Smooth muscle cell (in vitro differentiated cells): ENCODE measurements at regions not wholly inside any gene's neighbourhood (a gene's known extent, or its start where the extent isn't known, plus 50 kb on each side); places are given as distances from the start of the nearest gene placed in this dataset.

Experiments used
- DNase-seq: peaks from one replicate; lab custom pipeline; 2025; ENCODE audit not compliant: unreplicated experiment; lab: John Stamatoyannopoulos, UW
- H2AFZ ChIP-seq: fragments of 200-600 bp; sonication (generic); 2 replicates; pipeline ENCODE4 v1.6.0; 2016; ENCODE audit warnings: antibody characterized with exemption, low read depth, mild to moderate bottlenecking
- H3F3A ChIP-seq: fragments of 200-600 bp; sonication (generic); 2 replicates; pipeline ENCODE4 v1.6.0; 2017; ENCODE audit warnings: antibody characterized with exemption, low read depth
- H3K27ac ChIP-seq: fragments of 200-600 bp; sonication (generic); 2 replicates; pipeline ENCODE4 v1.5.1; 2016; ENCODE audit warnings: low read depth, mild to moderate bottlenecking
- H3K27me3 ChIP-seq: fragments of 200-600 bp; sonication (generic); 2 replicates; pipeline ENCODE4 v1.6.1; 2016; ENCODE audit warnings: low read depth, mild to moderate bottlenecking
- H3K36me3 ChIP-seq: fragments of 200-600 bp; sonication (generic); 2 replicates; pipeline ENCODE4 v1.5.1; 2016; ENCODE audit warnings: low read depth
- H3K4me1 ChIP-seq: fragments of 200-600 bp; sonication (generic); 2 replicates; pipeline ENCODE4 v1.5.1; 2016; ENCODE audit warnings: low read depth
- H3K4me2 ChIP-seq: fragments of 200-600 bp; sonication (generic); 2 replicates; pipeline ENCODE4 v1.6.0; 2016; ENCODE audit warnings: mild to moderate bottlenecking
- H3K4me3 ChIP-seq: fragments of 200-600 bp; sonication (generic); 2 replicates; pipeline ENCODE4 v1.5.1; 2016; ENCODE audit warnings: mild to moderate bottlenecking
- H3K79me2 ChIP-seq: fragments of 200-600 bp; sonication (generic); 2 replicates; pipeline ENCODE4 v1.6.0; 2016; ENCODE audit warnings: low read depth, mild to moderate bottlenecking
- H3K9ac ChIP-seq: fragments of 200-600 bp; sonication (generic); 2 replicates; pipeline ENCODE4 v1.6.0; 2016; ENCODE audit warnings: low read depth
- H3K9me3 ChIP-seq: fragments of 200-600 bp; sonication (generic); replicated peaks from 2 replicates; pipeline ENCODE4 v1.5.1; 2016; ENCODE audit warnings: low read depth
- H4K20me1 ChIP-seq: fragments of 200-600 bp; sonication (generic); 2 replicates; pipeline ENCODE4 v1.6.0; 2016; ENCODE audit warnings: low read depth
- WGBS: methylation state at CpG from one replicate; pipeline ENCODE4 v1.1.7; 2016; ENCODE audit warnings: low lambda C conversion rate; 5-methylcytosine and 5-hydroxymethylcytosine counted together
- TF ChIP-seq, protein P1 (sequence below): fragments of 200-600 bp; sonication (generic); IDR thresholded peaks from 2 replicates; pipeline ENCODE4 v1.5.1; 2017; ENCODE audit warnings: borderline replicate concordance, mild to moderate bottlenecking, antibody characterized with exemption; ENCODE audit not compliant: insufficient read depth, poor library complexity, severe bottlenecking

DNA sequence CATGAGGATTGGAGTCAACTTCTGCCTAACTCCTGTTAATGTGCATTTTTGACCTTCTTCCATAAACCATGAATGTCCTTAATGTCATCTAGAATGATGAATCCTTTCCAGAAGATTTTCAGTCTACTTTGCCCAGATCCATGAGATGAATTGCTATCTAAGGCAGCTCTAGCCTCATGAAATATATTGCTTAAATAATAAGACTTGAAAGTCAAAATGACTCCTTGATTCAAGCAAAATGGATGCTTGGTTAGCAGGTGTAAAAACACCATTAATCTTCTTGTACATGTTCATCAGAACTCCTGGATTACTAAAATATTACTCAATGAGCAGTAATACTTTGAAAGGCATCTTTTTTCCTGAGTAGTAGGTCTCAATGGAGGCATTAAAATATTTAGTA is 238.5 kb upstream of the ZC3H12C start:
- H3K4me3 ChIP-seq = no peak overlapping the region
- no peaks in the 10 kb centered on the region for H3K79me2 ChIP-seq
- no peak overlapping the region for H3K4me2 ChIP-seq
- no peaks in the 10 kb centered on the region for H3K9me3 ChIP-seq
- H3F3A ChIP-seq = peaks cover 8% of the 10 kb centered on the region
- DNase-seq = no peak
- no peaks in the 10 kb centered on the region for H3K27me3 ChIP-seq
- TF ChIP-seq, protein P1, sequence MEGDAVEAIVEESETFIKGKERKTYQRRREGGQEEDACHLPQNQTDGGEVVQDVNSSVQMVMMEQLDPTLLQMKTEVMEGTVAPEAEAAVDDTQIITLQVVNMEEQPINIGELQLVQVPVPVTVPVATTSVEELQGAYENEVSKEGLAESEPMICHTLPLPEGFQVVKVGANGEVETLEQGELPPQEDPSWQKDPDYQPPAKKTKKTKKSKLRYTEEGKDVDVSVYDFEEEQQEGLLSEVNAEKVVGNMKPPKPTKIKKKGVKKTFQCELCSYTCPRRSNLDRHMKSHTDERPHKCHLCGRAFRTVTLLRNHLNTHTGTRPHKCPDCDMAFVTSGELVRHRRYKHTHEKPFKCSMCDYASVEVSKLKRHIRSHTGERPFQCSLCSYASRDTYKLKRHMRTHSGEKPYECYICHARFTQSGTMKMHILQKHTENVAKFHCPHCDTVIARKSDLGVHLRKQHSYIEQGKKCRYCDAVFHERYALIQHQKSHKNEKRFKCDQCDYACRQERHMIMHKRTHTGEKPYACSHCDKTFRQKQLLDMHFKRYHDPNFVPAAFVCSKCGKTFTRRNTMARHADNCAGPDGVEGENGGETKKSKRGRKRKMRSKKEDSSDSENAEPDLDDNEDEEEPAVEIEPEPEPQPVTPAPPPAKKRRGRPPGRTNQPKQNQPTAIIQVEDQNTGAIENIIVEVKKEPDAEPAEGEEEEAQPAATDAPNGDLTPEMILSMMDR = no peak
- H3K4me1 ChIP-seq = peaks cover 5% of the 10 kb centered on the region
- H3K9ac ChIP-seq = no peak overlapping the region
- no peak overlapping the region for H3K27ac ChIP-seq
- no peak overlapping the region for H2AFZ ChIP-seq
- H3K36me3 ChIP-seq = no peaks in the 10 kb centered on the region
- H4K20me1 ChIP-seq = no peaks in the 10 kb centered on the region

DNA sequence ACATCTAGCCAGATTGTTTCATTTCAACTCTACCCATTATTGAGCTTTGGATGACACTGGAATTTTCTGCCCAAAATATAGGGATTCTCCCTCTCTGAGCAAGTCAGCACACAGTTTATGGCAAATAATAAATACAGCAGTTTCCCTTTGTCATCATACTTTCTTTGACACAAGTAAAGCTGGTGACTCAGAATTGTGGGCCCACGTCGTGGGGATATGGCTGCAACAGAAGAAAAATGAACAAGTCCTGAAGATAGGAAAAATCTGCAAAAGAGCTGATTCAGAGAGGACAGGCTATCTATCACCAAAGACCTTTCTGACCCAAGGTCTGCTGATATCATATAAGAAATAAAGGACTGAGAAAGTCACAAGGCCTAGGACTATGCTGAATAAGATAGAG is 236.3 kb upstream of the ZC3H12C start:
- TF ChIP-seq, protein P1 = no peak
- Histone ChIP-seq H3K4me3 (no peak overlapping the region), H3K27me3 (no peaks in the 10 kb centered on the region), H3K4me2 (no peak overlapping the region), H3K9ac (no peak overlapping the region), H3F3A (peaks cover 8% of the 10 kb centered on the region), H2AFZ (no peak overlapping the region), H3K79me2 (no peaks in the 10 kb centered on the region), H4K20me1 (no peaks in the 10 kb centered on the region), H3K4me1 (peaks cover 5% of the 10 kb centered on the region), H3K36me3 (no peaks in the 10 kb centered on the region), H3K9me3 (no peaks in the 10 kb centered on the region), H3K27ac (peak overlapping the region; percentile 83)
- no peak for DNase-seq
- WGBS = 14% methylated on average over 2 of the region's 2 CpGs

DNA sequence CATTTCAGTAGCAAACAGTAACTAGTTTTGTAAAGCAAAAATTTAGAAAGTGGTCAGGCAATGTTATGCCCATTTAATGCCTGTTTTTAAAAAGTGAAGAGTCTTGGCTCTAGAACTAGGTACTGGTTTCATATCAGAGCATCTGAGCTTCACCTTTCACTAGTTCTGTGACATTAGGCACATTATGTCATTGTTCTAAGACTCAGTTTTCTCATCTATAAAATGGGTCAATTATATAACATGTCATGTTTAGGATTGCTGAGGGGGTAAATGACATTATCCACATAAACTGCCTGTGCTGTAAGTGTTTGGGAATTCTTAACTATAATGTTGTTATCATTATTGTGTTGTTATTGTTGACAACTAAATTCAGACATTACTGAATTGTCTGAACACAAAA is 235.6 kb upstream of the ZC3H12C start:
- H4K20me1 ChIP-seq = no peaks in the 10 kb centered on the region

DNA sequence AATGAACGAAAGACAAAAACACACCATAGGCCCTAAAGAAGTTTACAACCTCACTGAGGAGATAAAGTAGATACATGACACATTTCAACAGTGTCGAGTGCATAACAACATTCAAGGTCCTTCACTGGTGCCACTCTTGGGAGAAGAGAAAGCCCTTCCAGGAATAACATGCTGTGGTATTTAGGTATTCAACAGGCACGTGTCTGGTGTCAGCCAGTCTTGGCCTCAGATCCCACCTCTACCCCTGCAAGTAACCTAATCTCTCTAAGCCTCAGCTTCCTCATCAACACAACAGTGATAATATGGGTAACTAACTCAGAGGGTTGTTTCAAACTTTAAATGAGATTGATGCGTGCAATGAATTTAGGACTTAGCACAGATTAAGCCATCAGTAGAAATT is 235.0 kb upstream of the ZC3H12C start:
- Histone ChIP-seq H3K4me1 (no peaks in the 10 kb centered on the region), H3K9ac (no peak overlapping the region), H3K9me3 (no peaks in the 10 kb centered on the region), H4K20me1 (no peaks in the 10 kb centered on the region), H3K79me2 (no peaks in the 10 kb centered on the region), H3F3A (peaks cover 8% of the 10 kb centered on the region), H3K36me3 (no peaks in the 10 kb centered on the region), H3K4me2 (no peak overlapping the region), H3K4me3 (no peak overlapping the region), H2AFZ (no peak overlapping the region), H3K27me3 (no peaks in the 10 kb centered on the region), H3K27ac (peak overlapping the region; percentile 83)
- DNase-seq = no peak
- 46% methylated on average over 4 of the region's 4 CpGs for WGBS
- TF ChIP-seq, protein P1 = no peak

More for the DNA sequence above, 235.6 kb upstream of the ZC3H12C start:
- Histone ChIP-seq H2AFZ (no peak overlapping the region), H3K4me1 (peaks cover 3% of the 10 kb centered on the region), H3K4me3 (no peak overlapping the region), H3K4me2 (no peak overlapping the region), H3K9me3 (no peaks in the 10 kb centered on the region), H3K27ac (peak overlapping the region; percentile 83), H3K36me3 (no peaks in the 10 kb centered on the region), H3K79me2 (no peaks in the 10 kb centered on the region), H3F3A (peaks cover 8% of the 10 kb centered on the region), H3K9ac (no peak overlapping the region), H3K27me3 (no peaks in the 10 kb centered on the region)
- no peak for DNase-seq
- TF ChIP-seq, protein P1 = no peak
